ENCODE measurements at regions not wholly inside any gene's neighbourhood (a gene's known extent, or its start where the extent isn't known, plus 50 kb on each side); places are given as distances from the start of the nearest gene placed in this dataset.

GRCh38 chr9:110031511-110032173 lies 176.3 kb downstream of the C9orf152 start:
- POLR2A ChIA-PET, result interaction anchor here (0.6 to 0.7 kb wide), 3 partner anchors 64 to 130 kb away, joined by 4 to 7 read pairs (median 7); no protein-coding TSS in a partner anchor
- Histone ChIP-seq H3K9me3 (replicated peaks; ENCODE audit: control insufficient read depth, insufficient read depth, low read length) (no peaks in the 10 kb centered on the region), H3K27ac (ENCODE audit: control insufficient read depth, insufficient read depth) (no peak overlapping the region), H3K27me3 (replicated peaks in 1 of 2; ENCODE audit: control insufficient read depth in 2 of 2, insufficient read depth in 2 of 2, low read length in 1 of 2) (no peaks in the 10 kb centered on the region), H3K4me3 (no peak overlapping the region), H3K79me2 (ENCODE audit: control insufficient read depth, insufficient read depth, low read length) (no peaks in the 10 kb centered on the region), H3K4me1 (ENCODE audit: control insufficient read depth, insufficient read depth, low read length) (no peaks in the 10 kb centered on the region), H3K9ac (ENCODE audit: control insufficient read depth, insufficient read depth, low read length) (no peak overlapping the region), H4K20me1 (ENCODE audit: control insufficient read depth, insufficient read depth) (no peaks in the 10 kb centered on the region), H3K36me3 (ENCODE audit: control insufficient read depth in 2 of 2, insufficient read depth in 2 of 2, low read length in 1 of 2) (no peaks in the 10 kb centered on the region), H3K4me2 (ENCODE audit: control insufficient read depth, insufficient read depth) (no peak overlapping the region), H2AFZ (ENCODE audit: control insufficient read depth, low read depth, low read length) (no peak overlapping the region)
- BruUV-seq (replicated peaks), result no TSS peak
- FAIRE-seq (peak; percentile 74), DNase-seq (ENCODE audit: low read depth, low spot score) (no peak), ATAC-seq (no peak)
- SMC1A ChIA-PET (ENCODE audit: uncharacterized antibody, unreplicated experiment), result interaction anchor here (0.9 to 1.0 kb wide), 2 partner anchors 15 to 126 kb away, joined by 3 to 6 read pairs; no protein-coding TSS in a partner anchor
- WGBS (ENCODE audit: insufficient coverage, insufficient replicate concordance, low lambda C conversion rate, missing lambda C conversion rate), result 81% methylated on average over 2 of the region's 3 CpGs
- CTCF ChIA-PET, result interaction anchor here (0.6 to 0.8 kb wide), 3 partner anchors 15 to 134 kb away, joined by 3 read pairs; no protein-coding TSS in a partner anchor
- RAD21 ChIA-PET (ENCODE audit: unreplicated experiment), result no interaction called here
- in situ Hi-C loops (cut with MboI) (no loop called here), intact Hi-C loops (cut with micrococcal nuclease; ENCODE audit: unreplicated experiment) (no loop called here)
- TF ChIP-seq SIX5 (IDR thresholded peaks at IDR 0.05; ENCODE audit: low read depth, low read length, severe bottlenecking), result no peak
- no peak for TF ChIP-seq HDAC2 (IDR thresholded peaks at IDR 0.05)
- no peak for TF ChIP-seq RBBP5 (conservative IDR thresholded peaks at IDR 0.05)
- TF ChIP-seq MEF2A (IDR thresholded peaks at IDR 0.05; ENCODE audit: insufficient read depth, low read depth, low read length), result no peak
- no peak for TF ChIP-seq RFX5 (IDR thresholded peaks at IDR 0.05; ENCODE audit: low read depth, low read length)
- TF ChIP-seq ZNF274 (IDR thresholded peaks at IDR 0.05; ENCODE audit: insufficient read depth, insufficient read length), result no peak
- TF ChIP-seq NKRF (conservative IDR thresholded peaks at IDR 0.05), result no peak
- no peak for TF ChIP-seq ATF2 (IDR thresholded peaks at IDR 0.05; ENCODE audit: low read length)
- TF ChIP-seq RB1 (IDR thresholded peaks at IDR 0.05; ENCODE audit: borderline replicate concordance), result no peak
- no peak for TF ChIP-seq GATAD2B (conservative IDR thresholded peaks at IDR 0.05; ENCODE audit: low read depth)
- no peak for TF ChIP-seq SREBF1 (IDR thresholded peaks at IDR 0.05; ENCODE audit: low read length)
- TF ChIP-seq ESRRA (IDR thresholded peaks at IDR 0.05; ENCODE audit: low read length), result no peak
- TF ChIP-seq CTCF (IDR thresholded peaks at IDR 0.05 in 2 of 3, conservative IDR thresholded peaks at IDR 0.05 in 1 of 3; ENCODE audit: control insufficient read depth in 2 of 3, extremely low read depth in 1 of 3, insufficient read depth in 1 of 3, low read depth in 3 of 3, low read length in 3 of 3), result no peak
- TF ChIP-seq SIN3A (IDR thresholded peaks at IDR 0.05; ENCODE audit: low read depth, low read length), result no peak
- no peak for TF ChIP-seq NBN (IDR thresholded peaks at IDR 0.05)
- no peak for TF ChIP-seq SMC3 (IDR thresholded peaks at IDR 0.05; ENCODE audit: borderline replicate concordance, low read length)
